ENCODE measurements at regions not wholly inside any gene's neighbourhood (a gene's known extent, or its start where the extent isn't known, plus 50 kb on each side); places are given as distances from the start of the nearest gene placed in this dataset.

- no peaks in the 10 kb centered on the region for H3K9me3 ChIP-seq
- WGBS (ENCODE audit: insufficient coverage): 67% methylated on average over 15 of the region's 18 CpGs
- no peaks in the 10 kb centered on the region for H3K36me3 ChIP-seq (ENCODE audit: control insufficient read depth in 2 of 2, extremely low read depth in 1 of 2, insufficient read depth in 1 of 2, low read length in 1 of 2)
- no peak overlapping the region for H3K4me3 Mint-ChIP-seq
- no peak for DNase-seq
- H3K27me3 Mint-ChIP-seq: peaks cover 12 to 17% of the 10 kb centered on the region in 2 donors
- H3K4me3 ChIP-seq (ENCODE audit: control insufficient read depth in 1 of 2, extremely low read depth in 1 of 2, low read length in 1 of 2): no peak overlapping the region
- no peaks in the 10 kb centered on the region for H3K4me1 Mint-ChIP-seq
- CTCF ChIA-PET: no interaction called here
- POLR2A ChIA-PET: no interaction called here
- no peaks in the 10 kb centered on the region for H3K36me3 Mint-ChIP-seq
- no peaks in the 10 kb centered on the region for H3K4me1 ChIP-seq (ENCODE audit: control insufficient read depth in 1 of 2, extremely low read depth in 1 of 2, insufficient read depth in 2 of 2, low read length in 2 of 2)
- H3K27ac ChIP-seq (ENCODE audit: low read length): no peak overlapping the region
- H3K9me3 Mint-ChIP-seq: no peaks in the 10 kb centered on the region
- ATAC-seq (replicated peaks in 1 of 4): no peak
- no peak overlapping the region for H3K27ac Mint-ChIP-seq
- peaks cover 0 to 29% of the 10 kb centered on the region in 2 experiments for H3K27me3 ChIP-seq (replicated peaks in 1 of 2; ENCODE audit: control insufficient read depth in 2 of 2, extremely low read depth in 1 of 2, insufficient read depth in 2 of 2, low read length in 1 of 2)
Measured at GRCh38 chr22:48352086-48352911, 1475.4 kb downstream of the BRD1 start.

- Histone ChIP-seq H3K27ac (ENCODE audit: low read length) (no peak overlapping the region), H3K27me3 (replicated peaks in 1 of 2; ENCODE audit: control insufficient read depth in 2 of 2, extremely low read depth in 1 of 2, insufficient read depth in 2 of 2, low read length in 1 of 2) (peaks cover 0 to 27% of the 10 kb centered on the region in 2 experiments), H3K9me3 (no peaks in the 10 kb centered on the region), H3K4me3 (ENCODE audit: control insufficient read depth in 1 of 2, extremely low read depth in 1 of 2, low read length in 1 of 2) (no peak overlapping the region), H3K36me3 (ENCODE audit: control insufficient read depth in 2 of 2, extremely low read depth in 1 of 2, insufficient read depth in 1 of 2, low read length in 1 of 2) (no peaks in the 10 kb centered on the region), H3K4me1 (ENCODE audit: control insufficient read depth in 1 of 2, extremely low read depth in 1 of 2, insufficient read depth in 2 of 2, low read length in 2 of 2) (no peaks in the 10 kb centered on the region)
- H3K9me3 Mint-ChIP-seq: no peaks in the 10 kb centered on the region
- DNase-seq (no peak), ATAC-seq (replicated peaks in 1 of 4) (no peak)
- ChIA-PET CTCF (no interaction called here), POLR2A (no interaction called here)
- H3K27ac Mint-ChIP-seq: no peak overlapping the region
- H3K4me1 Mint-ChIP-seq: no peaks in the 10 kb centered on the region
- peaks cover 8 to 12% of the 10 kb centered on the region in 2 donors for H3K27me3 Mint-ChIP-seq
- H3K36me3 Mint-ChIP-seq: no peaks in the 10 kb centered on the region
- 86% methylated on average over 9 of the region's 13 CpGs for WGBS (ENCODE audit: insufficient coverage)
- no peak overlapping the region for H3K4me3 Mint-ChIP-seq
Measured at GRCh38 chr22:48351376-48352085, 1476.1 kb downstream of the BRD1 start.

- Mint-ChIP-seq H3K4me3 (no peak overlapping the region), H3K36me3 (no peaks in the 10 kb centered on the region), H3K27me3 (peaks cover 3 to 8% of the 10 kb centered on the region in 2 donors), H3K9me3 (no peaks in the 10 kb centered on the region), H3K4me1 (no peaks in the 10 kb centered on the region), H3K27ac (no peak overlapping the region)
- Histone ChIP-seq H3K36me3 (ENCODE audit: control insufficient read depth in 2 of 2, extremely low read depth in 1 of 2, insufficient read depth in 1 of 2, low read length in 1 of 2) (no peaks in the 10 kb centered on the region), H3K4me1 (ENCODE audit: control insufficient read depth in 1 of 2, extremely low read depth in 1 of 2, insufficient read depth in 2 of 2, low read length in 2 of 2) (no peaks in the 10 kb centered on the region), H3K27me3 (replicated peaks in 1 of 2; ENCODE audit: control insufficient read depth in 2 of 2, extremely low read depth in 1 of 2, insufficient read depth in 2 of 2, low read length in 1 of 2) (peaks cover 0 to 27% of the 10 kb centered on the region in 2 experiments), H3K9me3 (no peaks in the 10 kb centered on the region), H3K27ac (ENCODE audit: low read length) (no peak overlapping the region), H3K4me3 (ENCODE audit: control insufficient read depth in 1 of 2, extremely low read depth in 1 of 2, low read length in 1 of 2) (no peak overlapping the region)
- ChIA-PET CTCF (no interaction called here), POLR2A (no interaction called here)
- WGBS (ENCODE audit: insufficient coverage): 79% methylated on average over 5 of the region's 7 CpGs
- no peak for ATAC-seq (replicated peaks in 1 of 4)
- no peak for DNase-seq
Measured at GRCh38 chr22:48350456-48350855, 1477.2 kb downstream of the BRD1 start.

- DNase-seq: no peak
Measured at GRCh38 chr22:48348855-48349254, 1478.8 kb downstream of the BRD1 start.

GRCh38 chr22:48347311-48347710 is 1480.4 kb downstream of the BRD1 start:
- Histone ChIP-seq H3K27me3 (replicated peaks in 1 of 2; ENCODE audit: control insufficient read depth in 2 of 2, extremely low read depth in 1 of 2, insufficient read depth in 2 of 2, low read length in 1 of 2) (peaks cover 0 to 19% of the 10 kb centered on the region in 2 experiments), H3K4me3 (ENCODE audit: control insufficient read depth in 1 of 2, extremely low read depth in 1 of 2, low read length in 1 of 2) (no peak overlapping the region), H3K4me1 (ENCODE audit: control insufficient read depth in 1 of 2, extremely low read depth in 1 of 2, insufficient read depth in 2 of 2, low read length in 2 of 2) (no peaks in the 10 kb centered on the region), H3K9me3 (no peaks in the 10 kb centered on the region), H3K27ac (ENCODE audit: low read length) (no peak overlapping the region), H3K36me3 (ENCODE audit: control insufficient read depth in 2 of 2, extremely low read depth in 1 of 2, insufficient read depth in 1 of 2, low read length in 1 of 2) (no peaks in the 10 kb centered on the region)
- ChIA-PET CTCF (no interaction called here), POLR2A (no interaction called here)
- H3K4me3 Mint-ChIP-seq: no peak overlapping the region
- no peaks in the 10 kb centered on the region for H3K9me3 Mint-ChIP-seq
- H3K36me3 Mint-ChIP-seq: no peaks in the 10 kb centered on the region
- 73% methylated on average over 7 of the region's 9 CpGs for WGBS (ENCODE audit: insufficient coverage)
- ATAC-seq (replicated peaks in 1 of 4) (no peak), DNase-seq (no peak)
- peaks cover 1 to 3% of the 10 kb centered on the region in 2 donors for H3K27me3 Mint-ChIP-seq
- H3K4me1 Mint-ChIP-seq: no peaks in the 10 kb centered on the region
- H3K27ac Mint-ChIP-seq: no peak overlapping the region

More at GRCh38 chr22:48348855-48349254, 1478.8 kb downstream of the BRD1 start:
- H3K9me3 Mint-ChIP-seq: no peaks in the 10 kb centered on the region
- H3K4me1 ChIP-seq (ENCODE audit: control insufficient read depth in 1 of 2, extremely low read depth in 1 of 2, insufficient read depth in 2 of 2, low read length in 2 of 2): no peaks in the 10 kb centered on the region
- H3K36me3 ChIP-seq (ENCODE audit: control insufficient read depth in 2 of 2, extremely low read depth in 1 of 2, insufficient read depth in 1 of 2, low read length in 1 of 2): no peaks in the 10 kb centered on the region
- no peak overlapping the region for H3K27ac ChIP-seq (ENCODE audit: low read length)
- no peaks in the 10 kb centered on the region for H3K4me1 Mint-ChIP-seq
- no peak overlapping the region for H3K4me3 ChIP-seq (ENCODE audit: control insufficient read depth in 1 of 2, extremely low read depth in 1 of 2, low read length in 1 of 2)
- no peak overlapping the region for H3K4me3 Mint-ChIP-seq
- peaks cover 3 to 8% of the 10 kb centered on the region in 2 donors for H3K27me3 Mint-ChIP-seq
- H3K36me3 Mint-ChIP-seq: no peaks in the 10 kb centered on the region
- H3K27me3 ChIP-seq (replicated peaks in 1 of 2; ENCODE audit: control insufficient read depth in 2 of 2, extremely low read depth in 1 of 2, insufficient read depth in 2 of 2, low read length in 1 of 2): peaks cover 0 to 27% of the 10 kb centered on the region in 2 experiments
- POLR2A ChIA-PET: no interaction called here
- CTCF ChIA-PET: no interaction called here
- ATAC-seq (replicated peaks in 1 of 4): no peak
- no peaks in the 10 kb centered on the region for H3K9me3 ChIP-seq
- H3K27ac Mint-ChIP-seq: no peak overlapping the region
- WGBS (ENCODE audit: insufficient coverage): 83% methylated on average over 1 of the region's 1 CpG

GRCh38 chr22:48346911-48347310 is 1480.8 kb downstream of the BRD1 start:
- Mint-ChIP-seq H3K27me3 (peaks cover 3% of the 10 kb centered on the region in 2 donors), H3K27ac (no peak overlapping the region), H3K36me3 (no peaks in the 10 kb centered on the region), H3K4me3 (no peak overlapping the region), H3K4me1 (no peaks in the 10 kb centered on the region), H3K9me3 (no peaks in the 10 kb centered on the region)
- ATAC-seq (replicated peaks in 1 of 4): no peak
- Histone ChIP-seq H3K4me1 (ENCODE audit: control insufficient read depth in 1 of 2, extremely low read depth in 1 of 2, insufficient read depth in 2 of 2, low read length in 2 of 2) (no peaks in the 10 kb centered on the region), H3K27ac (ENCODE audit: low read length) (no peak overlapping the region), H3K27me3 (replicated peaks in 1 of 2; ENCODE audit: control insufficient read depth in 2 of 2, extremely low read depth in 1 of 2, insufficient read depth in 2 of 2, low read length in 1 of 2) (peaks cover 0 to 15% of the 10 kb centered on the region in 2 experiments), H3K9me3 (no peaks in the 10 kb centered on the region), H3K36me3 (ENCODE audit: control insufficient read depth in 2 of 2, extremely low read depth in 1 of 2, insufficient read depth in 1 of 2, low read length in 1 of 2) (no peaks in the 10 kb centered on the region), H3K4me3 (ENCODE audit: control insufficient read depth in 1 of 2, extremely low read depth in 1 of 2, low read length in 1 of 2) (no peak overlapping the region)
- no peak for DNase-seq
- ChIA-PET CTCF (no interaction called here), POLR2A (no interaction called here)
- 80% methylated on average over 9 of the region's 13 CpGs for WGBS (ENCODE audit: insufficient coverage)

All from T-cell (primary cell).